WTC11 (cell line): ENCODE measurements at regions not wholly inside any gene's neighbourhood (a gene's known extent, or its start where the extent isn't known, plus 50 kb on each side); places are given as distances from the start of the nearest gene placed in this dataset.

ENCODE experiments used
- ATAC-seq: fragments of 200-7000 bp; cut with Tn5 transposase; 2 replicates; pipeline ENCODE4 v1.10.0; 2021; ENCODE audit warnings: mild to moderate bottlenecking, moderate library complexity
- CTCF ChIA-PET: fragments of 300-600 bp; sonication (Branson Sonifier 250); formaldehyde crosslinking; loops from one replicate; lab custom pipeline; 2021; ENCODE audit warnings: antibody characterized with exemption; lab: Charles Lee
- POLR2A ChIA-PET: fragments of 350-600 bp; sonication (Branson Sonifier 250); formaldehyde crosslinking; loops from one replicate; lab custom pipeline; 2021; ENCODE audit warnings: antibody characterized with exemption; lab: Charles Lee
- DNase-seq: peaks from one replicate; pipeline ENCODE4 v3.0.0; 2021; ENCODE audit warnings: low spot score
- H3K27ac Mint-ChIP-seq: 2 replicates; pipeline ENCODE4 v1.8.0; 2021; ENCODE audit warnings: mixed read lengths
- H3K27me3 Mint-ChIP-seq: 2 replicates; pipeline ENCODE4 v1.8.0; 2021; ENCODE audit warnings: low read depth, mild to moderate bottlenecking, moderate library complexity, mixed read lengths
- H3K36me3 Mint-ChIP-seq: 2 replicates; pipeline ENCODE4 v1.8.0; 2021; ENCODE audit warnings: mixed read lengths
- H3K4me1 Mint-ChIP-seq: 2 replicates; pipeline ENCODE4 v1.8.0; 2022; ENCODE audit warnings: mixed read lengths
- H3K4me3 Mint-ChIP-seq: 2 replicates; pipeline ENCODE4 v1.8.0; 2021; ENCODE audit warnings: mild to moderate bottlenecking, moderate library complexity, mixed read lengths
- H3K9me3 Mint-ChIP-seq: 2 replicates; pipeline ENCODE4 v1.8.0; 2021; ENCODE audit warnings: mixed read lengths
- ELF4 ChIP-seq: sonication (generic); formaldehyde crosslinking; IDR thresholded peaks from 2 replicates; pipeline ENCODE4 v1.8.1; 2022; ENCODE audit warnings: low read depth, mild to moderate bottlenecking, moderate library complexity, missing genetic modification reagents
- SMAD4 ChIP-seq: sonication (generic); formaldehyde crosslinking; IDR thresholded peaks from 2 replicates; pipeline ENCODE4 v1.8.0; 2022; ENCODE audit warnings: mild to moderate bottlenecking, missing genetic modification reagents
- SOX15 ChIP-seq: fragments of 250-450 bp; sonication (Bioruptor Pico); IDR thresholded peaks from 2 replicates; pipeline ENCODE4 v1.9.0; 2021; ENCODE audit warnings: mild to moderate bottlenecking
- SP1 ChIP-seq: sonication (generic); formaldehyde crosslinking; conservative IDR thresholded peaks from 2 replicates; pipeline ENCODE4 v1.8.1; 2022; ENCODE audit warnings: missing genetic modification reagents
- TCF7 ChIP-seq: sonication (generic); formaldehyde crosslinking; IDR thresholded peaks from 2 replicates; pipeline ENCODE4 v1.8.0; 2022; ENCODE audit warnings: mild to moderate bottlenecking, low read depth, missing genetic modification reagents, moderate library complexity
- TP53 ChIP-seq: sonication (generic); formaldehyde crosslinking; IDR thresholded peaks from 2 replicates; pipeline ENCODE4 v1.8.1; 2023; ENCODE audit warnings: mild to moderate bottlenecking, missing genetic modification reagents
- ZNF138 ChIP-seq: sonication (generic); formaldehyde crosslinking; conservative IDR thresholded peaks from 2 replicates; pipeline ENCODE4 v1.8.1; 2022; ENCODE audit warnings: mild to moderate bottlenecking, moderate library complexity, missing genetic modification reagents
- TF ChIP-seq, protein P1 (sequence below): sonication (generic); formaldehyde crosslinking; IDR thresholded peaks from 2 replicates; pipeline ENCODE4 v1.8.0; 2023; ENCODE audit warnings: missing genetic modification reagents
- TF ChIP-seq, protein P2 (sequence below): sonication (generic); formaldehyde crosslinking; IDR thresholded peaks from 2 replicates; pipeline ENCODE4 v1.8.0; 2022; ENCODE audit warnings: mild to moderate bottlenecking, missing genetic modification reagents
- TF ChIP-seq, protein P3 (sequence below): sonication (generic); formaldehyde crosslinking; IDR thresholded peaks from 2 replicates; pipeline ENCODE4 v1.8.1; 2023; ENCODE audit warnings: mild to moderate bottlenecking, missing genetic modification reagents, borderline replicate concordance
- TF ChIP-seq, protein P4 (sequence below): sonication (generic); formaldehyde crosslinking; IDR thresholded peaks from 2 replicates; pipeline ENCODE4 v1.8.1; 2023; ENCODE audit warnings: mild to moderate bottlenecking, missing genetic modification reagents, moderate library complexity
- TF ChIP-seq, protein P5 (sequence below): fragments of 250-450 bp; sonication (Bioruptor Pico); IDR thresholded peaks from 2 replicates; pipeline ENCODE4 v1.9.0; 2021; ENCODE audit warnings: mild to moderate bottlenecking
- TF ChIP-seq, protein P6 (sequence below): sonication (generic); formaldehyde crosslinking; conservative IDR thresholded peaks from 2 replicates; pipeline ENCODE4 v1.8.1; 2023; ENCODE audit warnings: mild to moderate bottlenecking, low read depth, missing genetic modification reagents, moderate library complexity
- TF ChIP-seq, protein P7 (sequence below): sonication (generic); formaldehyde crosslinking; IDR thresholded peaks from 2 replicates; pipeline ENCODE4 v1.8.0; 2022; ENCODE audit warnings: mild to moderate bottlenecking, missing genetic modification reagents
- TF ChIP-seq, protein P8 (sequence below): sonication (generic); formaldehyde crosslinking; conservative IDR thresholded peaks from 2 replicates; pipeline ENCODE4 v1.8.1; 2022; ENCODE audit warnings: mild to moderate bottlenecking, missing genetic modification reagents
- TF ChIP-seq, protein P9 (sequence below): fragments of 250-450 bp; sonication (Bioruptor Pico); conservative IDR thresholded peaks from 2 replicates; pipeline ENCODE4 v1.9.0; 2021; ENCODE audit warnings: mild to moderate bottlenecking
- TF ChIP-seq, protein P10 (sequence below): fragments of 250-450 bp; sonication (Bioruptor Pico); IDR thresholded peaks from 2 replicates; pipeline ENCODE4 v1.9.0; 2021; ENCODE audit warnings: mild to moderate bottlenecking, borderline replicate concordance

DNA sequence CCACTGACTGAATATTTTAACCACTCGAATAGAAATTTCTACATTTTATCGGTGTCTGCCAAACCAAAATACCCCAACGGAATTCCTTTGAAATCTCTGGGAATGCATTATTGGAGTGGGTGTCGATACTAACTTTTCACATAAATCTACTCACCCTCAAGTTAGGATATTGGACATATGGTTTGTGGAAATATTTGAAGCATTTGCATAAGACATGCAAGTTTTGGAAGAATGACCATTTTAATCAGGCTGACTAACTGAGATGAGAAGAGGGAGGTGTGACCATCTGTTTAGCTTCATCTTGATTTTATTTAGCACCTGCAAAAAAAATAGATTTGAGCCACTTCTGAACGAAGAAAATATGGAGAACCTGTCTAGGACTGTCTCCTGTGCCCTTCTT is 61.2 kb downstream of the KLF6 start:
- Mint-ChIP-seq H3K4me1 (peaks cover 3% of the 10 kb centered on the region), H3K4me3 (no peak overlapping the region), H3K27ac (no peak overlapping the region), H3K36me3 (no peaks in the 10 kb centered on the region), H3K27me3 (no peaks in the 10 kb centered on the region), H3K9me3 (no peaks in the 10 kb centered on the region)
- DNase-seq = no peak
- CTCF ChIA-PET = no interaction called here
- POLR2A ChIA-PET = no interaction called here
- ATAC-seq = no peak
- TF ChIP-seq ZNF138 (CRISPR knock-in tag) (no peak), SP1 (CRISPR knock-in tag) (no peak), TP53 (CRISPR knock-in tag) (no peak), ELF4 (no peak), TCF7 (CRISPR knock-in tag) (no peak), SOX15 (CRISPR knock-in tag) (no peak), SMAD4 (CRISPR knock-in tag) (no peak)
- TF ChIP-seq, protein P1, sequence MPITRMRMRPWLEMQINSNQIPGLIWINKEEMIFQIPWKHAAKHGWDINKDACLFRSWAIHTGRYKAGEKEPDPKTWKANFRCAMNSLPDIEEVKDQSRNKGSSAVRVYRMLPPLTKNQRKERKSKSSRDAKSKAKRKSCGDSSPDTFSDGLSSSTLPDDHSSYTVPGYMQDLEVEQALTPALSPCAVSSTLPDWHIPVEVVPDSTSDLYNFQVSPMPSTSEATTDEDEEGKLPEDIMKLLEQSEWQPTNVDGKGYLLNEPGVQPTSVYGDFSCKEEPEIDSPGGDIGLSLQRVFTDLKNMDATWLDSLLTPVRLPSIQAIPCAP (CRISPR knock-in tag) = no peak
- TF ChIP-seq, protein P2, sequence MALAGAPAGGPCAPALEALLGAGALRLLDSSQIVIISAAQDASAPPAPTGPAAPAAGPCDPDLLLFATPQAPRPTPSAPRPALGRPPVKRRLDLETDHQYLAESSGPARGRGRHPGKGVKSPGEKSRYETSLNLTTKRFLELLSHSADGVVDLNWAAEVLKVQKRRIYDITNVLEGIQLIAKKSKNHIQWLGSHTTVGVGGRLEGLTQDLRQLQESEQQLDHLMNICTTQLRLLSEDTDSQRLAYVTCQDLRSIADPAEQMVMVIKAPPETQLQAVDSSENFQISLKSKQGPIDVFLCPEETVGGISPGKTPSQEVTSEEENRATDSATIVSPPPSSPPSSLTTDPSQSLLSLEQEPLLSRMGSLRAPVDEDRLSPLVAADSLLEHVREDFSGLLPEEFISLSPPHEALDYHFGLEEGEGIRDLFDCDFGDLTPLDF (CRISPR knock-in tag) = no peak
- TF ChIP-seq, protein P3, sequence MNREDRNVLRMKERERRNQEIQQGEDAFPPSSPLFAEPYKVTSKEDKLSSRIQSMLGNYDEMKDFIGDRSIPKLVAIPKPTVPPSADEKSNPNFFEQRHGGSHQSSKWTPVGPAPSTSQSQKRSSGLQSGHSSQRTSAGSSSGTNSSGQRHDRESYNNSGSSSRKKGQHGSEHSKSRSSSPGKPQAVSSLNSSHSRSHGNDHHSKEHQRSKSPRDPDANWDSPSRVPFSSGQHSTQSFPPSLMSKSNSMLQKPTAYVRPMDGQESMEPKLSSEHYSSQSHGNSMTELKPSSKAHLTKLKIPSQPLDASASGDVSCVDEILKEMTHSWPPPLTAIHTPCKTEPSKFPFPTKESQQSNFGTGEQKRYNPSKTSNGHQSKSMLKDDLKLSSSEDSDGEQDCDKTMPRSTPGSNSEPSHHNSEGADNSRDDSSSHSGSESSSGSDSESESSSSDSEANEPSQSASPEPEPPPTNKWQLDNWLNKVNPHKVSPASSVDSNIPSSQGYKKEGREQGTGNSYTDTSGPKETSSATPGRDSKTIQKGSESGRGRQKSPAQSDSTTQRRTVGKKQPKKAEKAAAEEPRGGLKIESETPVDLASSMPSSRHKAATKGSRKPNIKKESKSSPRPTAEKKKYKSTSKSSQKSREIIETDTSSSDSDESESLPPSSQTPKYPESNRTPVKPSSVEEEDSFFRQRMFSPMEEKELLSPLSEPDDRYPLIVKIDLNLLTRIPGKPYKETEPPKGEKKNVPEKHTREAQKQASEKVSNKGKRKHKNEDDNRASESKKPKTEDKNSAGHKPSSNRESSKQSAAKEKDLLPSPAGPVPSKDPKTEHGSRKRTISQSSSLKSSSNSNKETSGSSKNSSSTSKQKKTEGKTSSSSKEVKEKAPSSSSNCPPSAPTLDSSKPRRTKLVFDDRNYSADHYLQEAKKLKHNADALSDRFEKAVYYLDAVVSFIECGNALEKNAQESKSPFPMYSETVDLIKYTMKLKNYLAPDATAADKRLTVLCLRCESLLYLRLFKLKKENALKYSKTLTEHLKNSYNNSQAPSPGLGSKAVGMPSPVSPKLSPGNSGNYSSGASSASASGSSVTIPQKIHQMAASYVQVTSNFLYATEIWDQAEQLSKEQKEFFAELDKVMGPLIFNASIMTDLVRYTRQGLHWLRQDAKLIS (CRISPR knock-in tag) = no peak
- TF ChIP-seq, protein P4, sequence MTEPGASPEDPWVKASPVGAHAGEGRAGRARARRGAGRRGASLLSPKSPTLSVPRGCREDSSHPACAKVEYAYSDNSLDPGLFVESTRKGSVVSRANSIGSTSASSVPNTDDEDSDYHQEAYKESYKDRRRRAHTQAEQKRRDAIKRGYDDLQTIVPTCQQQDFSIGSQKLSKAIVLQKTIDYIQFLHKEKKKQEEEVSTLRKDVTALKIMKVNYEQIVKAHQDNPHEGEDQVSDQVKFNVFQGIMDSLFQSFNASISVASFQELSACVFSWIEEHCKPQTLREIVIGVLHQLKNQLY (CRISPR knock-in tag) = no peak
- TF ChIP-seq, protein P5, sequence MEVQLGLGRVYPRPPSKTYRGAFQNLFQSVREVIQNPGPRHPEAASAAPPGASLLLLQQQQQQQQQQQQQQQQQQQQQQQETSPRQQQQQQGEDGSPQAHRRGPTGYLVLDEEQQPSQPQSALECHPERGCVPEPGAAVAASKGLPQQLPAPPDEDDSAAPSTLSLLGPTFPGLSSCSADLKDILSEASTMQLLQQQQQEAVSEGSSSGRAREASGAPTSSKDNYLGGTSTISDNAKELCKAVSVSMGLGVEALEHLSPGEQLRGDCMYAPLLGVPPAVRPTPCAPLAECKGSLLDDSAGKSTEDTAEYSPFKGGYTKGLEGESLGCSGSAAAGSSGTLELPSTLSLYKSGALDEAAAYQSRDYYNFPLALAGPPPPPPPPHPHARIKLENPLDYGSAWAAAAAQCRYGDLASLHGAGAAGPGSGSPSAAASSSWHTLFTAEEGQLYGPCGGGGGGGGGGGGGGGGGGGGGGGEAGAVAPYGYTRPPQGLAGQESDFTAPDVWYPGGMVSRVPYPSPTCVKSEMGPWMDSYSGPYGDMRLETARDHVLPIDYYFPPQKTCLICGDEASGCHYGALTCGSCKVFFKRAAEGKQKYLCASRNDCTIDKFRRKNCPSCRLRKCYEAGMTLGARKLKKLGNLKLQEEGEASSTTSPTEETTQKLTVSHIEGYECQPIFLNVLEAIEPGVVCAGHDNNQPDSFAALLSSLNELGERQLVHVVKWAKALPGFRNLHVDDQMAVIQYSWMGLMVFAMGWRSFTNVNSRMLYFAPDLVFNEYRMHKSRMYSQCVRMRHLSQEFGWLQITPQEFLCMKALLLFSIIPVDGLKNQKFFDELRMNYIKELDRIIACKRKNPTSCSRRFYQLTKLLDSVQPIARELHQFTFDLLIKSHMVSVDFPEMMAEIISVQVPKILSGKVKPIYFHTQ (CRISPR knock-in tag) = no peak
- TF ChIP-seq, protein P6, sequence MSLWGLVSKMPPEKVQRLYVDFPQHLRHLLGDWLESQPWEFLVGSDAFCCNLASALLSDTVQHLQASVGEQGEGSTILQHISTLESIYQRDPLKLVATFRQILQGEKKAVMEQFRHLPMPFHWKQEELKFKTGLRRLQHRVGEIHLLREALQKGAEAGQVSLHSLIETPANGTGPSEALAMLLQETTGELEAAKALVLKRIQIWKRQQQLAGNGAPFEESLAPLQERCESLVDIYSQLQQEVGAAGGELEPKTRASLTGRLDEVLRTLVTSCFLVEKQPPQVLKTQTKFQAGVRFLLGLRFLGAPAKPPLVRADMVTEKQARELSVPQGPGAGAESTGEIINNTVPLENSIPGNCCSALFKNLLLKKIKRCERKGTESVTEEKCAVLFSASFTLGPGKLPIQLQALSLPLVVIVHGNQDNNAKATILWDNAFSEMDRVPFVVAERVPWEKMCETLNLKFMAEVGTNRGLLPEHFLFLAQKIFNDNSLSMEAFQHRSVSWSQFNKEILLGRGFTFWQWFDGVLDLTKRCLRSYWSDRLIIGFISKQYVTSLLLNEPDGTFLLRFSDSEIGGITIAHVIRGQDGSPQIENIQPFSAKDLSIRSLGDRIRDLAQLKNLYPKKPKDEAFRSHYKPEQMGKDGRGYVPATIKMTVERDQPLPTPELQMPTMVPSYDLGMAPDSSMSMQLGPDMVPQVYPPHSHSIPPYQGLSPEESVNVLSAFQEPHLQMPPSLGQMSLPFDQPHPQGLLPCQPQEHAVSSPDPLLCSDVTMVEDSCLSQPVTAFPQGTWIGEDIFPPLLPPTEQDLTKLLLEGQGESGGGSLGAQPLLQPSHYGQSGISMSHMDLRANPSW (CRISPR knock-in tag) = no peak
- TF ChIP-seq, protein P7, sequence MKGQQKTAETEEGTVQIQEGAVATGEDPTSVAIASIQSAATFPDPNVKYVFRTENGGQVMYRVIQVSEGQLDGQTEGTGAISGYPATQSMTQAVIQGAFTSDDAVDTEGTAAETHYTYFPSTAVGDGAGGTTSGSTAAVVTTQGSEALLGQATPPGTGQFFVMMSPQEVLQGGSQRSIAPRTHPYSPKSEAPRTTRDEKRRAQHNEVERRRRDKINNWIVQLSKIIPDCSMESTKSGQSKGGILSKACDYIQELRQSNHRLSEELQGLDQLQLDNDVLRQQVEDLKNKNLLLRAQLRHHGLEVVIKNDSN (CRISPR knock-in tag) = no peak
- TF ChIP-seq, protein P8, sequence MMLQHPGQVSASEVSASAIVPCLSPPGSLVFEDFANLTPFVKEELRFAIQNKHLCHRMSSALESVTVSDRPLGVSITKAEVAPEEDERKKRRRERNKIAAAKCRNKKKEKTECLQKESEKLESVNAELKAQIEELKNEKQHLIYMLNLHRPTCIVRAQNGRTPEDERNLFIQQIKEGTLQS (CRISPR knock-in tag) = no peak
- TF ChIP-seq, protein P9, sequence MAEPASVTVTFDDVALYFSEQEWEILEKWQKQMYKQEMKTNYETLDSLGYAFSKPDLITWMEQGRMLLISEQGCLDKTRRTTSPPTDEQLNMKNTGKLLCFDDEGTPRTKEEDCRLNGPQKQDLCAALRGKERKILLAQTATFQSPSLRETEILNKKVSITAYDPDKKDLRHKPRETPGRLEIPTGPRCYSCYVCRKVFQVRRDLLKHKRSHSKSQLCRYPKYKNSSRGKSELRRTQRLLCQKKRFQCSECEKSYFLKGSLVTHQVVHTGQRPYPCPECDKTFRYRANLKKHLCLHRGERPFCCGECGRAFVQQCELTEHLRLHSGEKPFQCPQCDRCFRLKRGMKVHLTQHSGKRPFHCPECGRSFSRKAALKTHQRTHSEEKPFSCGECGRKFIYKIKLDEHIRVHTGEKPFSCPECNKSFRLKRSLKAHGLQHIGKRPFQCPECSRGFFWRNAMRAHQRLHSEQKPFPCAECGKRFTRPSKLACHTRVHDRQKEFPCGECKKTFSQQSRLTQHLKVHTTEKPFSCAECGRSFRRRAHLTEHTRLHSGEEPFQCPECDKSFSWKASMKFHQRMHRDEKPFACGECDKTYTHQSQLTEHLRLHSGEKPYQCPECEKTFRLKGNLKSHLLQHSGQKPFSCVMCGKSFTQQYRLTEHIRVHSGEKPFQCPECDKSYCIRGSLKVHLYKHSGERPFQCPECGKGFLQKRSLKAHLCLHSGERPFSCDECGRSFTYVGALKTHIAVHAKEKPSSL (CRISPR knock-in tag) = no peak
- TF ChIP-seq, protein P10, sequence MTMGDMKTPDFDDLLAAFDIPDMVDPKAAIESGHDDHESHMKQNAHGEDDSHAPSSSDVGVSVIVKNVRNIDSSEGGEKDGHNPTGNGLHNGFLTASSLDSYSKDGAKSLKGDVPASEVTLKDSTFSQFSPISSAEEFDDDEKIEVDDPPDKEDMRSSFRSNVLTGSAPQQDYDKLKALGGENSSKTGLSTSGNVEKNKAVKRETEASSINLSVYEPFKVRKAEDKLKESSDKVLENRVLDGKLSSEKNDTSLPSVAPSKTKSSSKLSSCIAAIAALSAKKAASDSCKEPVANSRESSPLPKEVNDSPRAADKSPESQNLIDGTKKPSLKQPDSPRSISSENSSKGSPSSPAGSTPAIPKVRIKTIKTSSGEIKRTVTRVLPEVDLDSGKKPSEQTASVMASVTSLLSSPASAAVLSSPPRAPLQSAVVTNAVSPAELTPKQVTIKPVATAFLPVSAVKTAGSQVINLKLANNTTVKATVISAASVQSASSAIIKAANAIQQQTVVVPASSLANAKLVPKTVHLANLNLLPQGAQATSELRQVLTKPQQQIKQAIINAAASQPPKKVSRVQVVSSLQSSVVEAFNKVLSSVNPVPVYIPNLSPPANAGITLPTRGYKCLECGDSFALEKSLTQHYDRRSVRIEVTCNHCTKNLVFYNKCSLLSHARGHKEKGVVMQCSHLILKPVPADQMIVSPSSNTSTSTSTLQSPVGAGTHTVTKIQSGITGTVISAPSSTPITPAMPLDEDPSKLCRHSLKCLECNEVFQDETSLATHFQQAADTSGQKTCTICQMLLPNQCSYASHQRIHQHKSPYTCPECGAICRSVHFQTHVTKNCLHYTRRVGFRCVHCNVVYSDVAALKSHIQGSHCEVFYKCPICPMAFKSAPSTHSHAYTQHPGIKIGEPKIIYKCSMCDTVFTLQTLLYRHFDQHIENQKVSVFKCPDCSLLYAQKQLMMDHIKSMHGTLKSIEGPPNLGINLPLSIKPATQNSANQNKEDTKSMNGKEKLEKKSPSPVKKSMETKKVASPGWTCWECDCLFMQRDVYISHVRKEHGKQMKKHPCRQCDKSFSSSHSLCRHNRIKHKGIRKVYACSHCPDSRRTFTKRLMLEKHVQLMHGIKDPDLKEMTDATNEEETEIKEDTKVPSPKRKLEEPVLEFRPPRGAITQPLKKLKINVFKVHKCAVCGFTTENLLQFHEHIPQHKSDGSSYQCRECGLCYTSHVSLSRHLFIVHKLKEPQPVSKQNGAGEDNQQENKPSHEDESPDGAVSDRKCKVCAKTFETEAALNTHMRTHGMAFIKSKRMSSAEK (CRISPR knock-in tag) = no peak
